Sigmoid colon (tissue), 6 donors: ENCODE measurements at regions not wholly inside any gene's neighbourhood (a gene's known extent, or its start where the extent isn't known, plus 50 kb on each side); places are given as distances from the start of the nearest gene placed in this dataset.

ENCODE experiments used
- DNase-seq: peaks from one replicate; pipeline ENCODE4 v3.0.0-alpha.2; 2019
- H3K27ac ChIP-seq, 4 donors: fragments of 200-600 bp; sonication (generic); one replicate each; pipeline ENCODE4 v1.5.1; 2016 to 2019; ENCODE audit warnings: mild to moderate bottlenecking in 1 of 4
- H3K27me3 ChIP-seq, 3 donors: fragments of 200-600 bp; sonication (generic); one replicate each; pipeline ENCODE4 v1.5.1; 2019; ENCODE audit warnings: mild to moderate bottlenecking in 1 of 3
- H3K36me3 ChIP-seq, 4 donors: fragments of 200-600 bp; sonication (generic); one replicate each; pipeline ENCODE4 v1.5.1; 2016 to 2019
- H3K4me1 ChIP-seq, 4 donors: fragments of 200-600 bp; sonication (generic); one replicate each; pipeline ENCODE4 v1.5.1; 2017 to 2019
- H3K4me3 ChIP-seq, 4 donors: fragments of 200-600 bp; sonication (generic); one replicate each; pipeline ENCODE4 v1.5.1; 2017 to 2019; ENCODE audit warnings: mild to moderate bottlenecking in 2 of 4, moderate library complexity in 1 of 4
- H3K9me3 ChIP-seq, 4 donors: fragments of 200-600 bp in 3 of 4; sonication (generic) in 3 of 4; one replicate each; pipeline versions ENCODE4 v1.5.1 to v1.6.1; 2013 to 2019
- EP300 ChIP-seq, 4 donors: sonication (generic); formaldehyde crosslinking; IDR thresholded peaks; one replicate each; pipeline ENCODE4 v1.6.1; 2017; ENCODE audit warnings: antibody characterized with exemption in 4 of 4
- POLR2A ChIP-seq, 2 donors: fragments of 450-650 bp; IDR thresholded peaks; one replicate each; pipeline ENCODE4 v1.6.1; 2016; ENCODE audit warnings: antibody characterized with exemption in 2 of 2, mild to moderate bottlenecking in 2 of 2, moderate library complexity in 2 of 2
- POLR2AphosphoS5 ChIP-seq, 4 donors: sonication (generic); formaldehyde crosslinking; IDR thresholded peaks; one replicate each; pipeline ENCODE4 v1.6.1; 2017; ENCODE audit warnings: antibody characterized with exemption in 4 of 4
- WGBS, 2 donors: extraction: QIAGEN DNeasy Blood & Tissue Kit; methylation state at CpG; one replicate each; pipeline ENCODE4 v1.1.7; 2013; 5-methylcytosine and 5-hydroxymethylcytosine counted together
- intact Hi-C: fragments of 100-400 bp; cut with DNase I; formaldehyde crosslinking; loops from one replicate; pipeline ENCODE4 v1.15.1; 2023
- TF ChIP-seq, protein P1 (sequence below), 4 experiments: fragments of 450-650 bp in 3 of 4; fragments of 200-600 bp in 1 of 4; IDR thresholded peaks; one replicate each; pipeline ENCODE4 v1.5.1; 2016 to 2019; ENCODE audit warnings: antibody characterized with exemption in 4 of 4, mild to moderate bottlenecking in 3 of 4, moderate library complexity in 2 of 4
- donor health status: healthy with polysubstance abuse.
- donor health status: healthy.

GRCh38 chr3:83902787-83903533 is 1055.8 kb upstream of the CADM2 start:
- DNase-seq: no peak
- H3K27me3 ChIP-seq: no peaks in the 10 kb centered on the region
- intact Hi-C loops: no loop called here
- H3K4me1 ChIP-seq: no peaks in the 10 kb centered on the region
- H3K27ac ChIP-seq: no peak overlapping the region
- no peak for TF ChIP-seq EP300 (IDR thresholded peaks at IDR 0.05)
- TF ChIP-seq POLR2A (IDR thresholded peaks at IDR 0.05): no peak
- TF ChIP-seq, protein P1, sequence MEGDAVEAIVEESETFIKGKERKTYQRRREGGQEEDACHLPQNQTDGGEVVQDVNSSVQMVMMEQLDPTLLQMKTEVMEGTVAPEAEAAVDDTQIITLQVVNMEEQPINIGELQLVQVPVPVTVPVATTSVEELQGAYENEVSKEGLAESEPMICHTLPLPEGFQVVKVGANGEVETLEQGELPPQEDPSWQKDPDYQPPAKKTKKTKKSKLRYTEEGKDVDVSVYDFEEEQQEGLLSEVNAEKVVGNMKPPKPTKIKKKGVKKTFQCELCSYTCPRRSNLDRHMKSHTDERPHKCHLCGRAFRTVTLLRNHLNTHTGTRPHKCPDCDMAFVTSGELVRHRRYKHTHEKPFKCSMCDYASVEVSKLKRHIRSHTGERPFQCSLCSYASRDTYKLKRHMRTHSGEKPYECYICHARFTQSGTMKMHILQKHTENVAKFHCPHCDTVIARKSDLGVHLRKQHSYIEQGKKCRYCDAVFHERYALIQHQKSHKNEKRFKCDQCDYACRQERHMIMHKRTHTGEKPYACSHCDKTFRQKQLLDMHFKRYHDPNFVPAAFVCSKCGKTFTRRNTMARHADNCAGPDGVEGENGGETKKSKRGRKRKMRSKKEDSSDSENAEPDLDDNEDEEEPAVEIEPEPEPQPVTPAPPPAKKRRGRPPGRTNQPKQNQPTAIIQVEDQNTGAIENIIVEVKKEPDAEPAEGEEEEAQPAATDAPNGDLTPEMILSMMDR (IDR thresholded peaks at IDR 0.05): no peak
- no peak for TF ChIP-seq POLR2AphosphoS5 (IDR thresholded peaks at IDR 0.05)
- 63 to 85% methylated on average over 5 of the region's 5 CpGs for WGBS, 2 donors
- no peaks in the 10 kb centered on the region for H3K36me3 ChIP-seq
- H3K9me3 ChIP-seq: no peaks in the 10 kb centered on the region
- no peak overlapping the region for H3K4me3 ChIP-seq

DNA sequence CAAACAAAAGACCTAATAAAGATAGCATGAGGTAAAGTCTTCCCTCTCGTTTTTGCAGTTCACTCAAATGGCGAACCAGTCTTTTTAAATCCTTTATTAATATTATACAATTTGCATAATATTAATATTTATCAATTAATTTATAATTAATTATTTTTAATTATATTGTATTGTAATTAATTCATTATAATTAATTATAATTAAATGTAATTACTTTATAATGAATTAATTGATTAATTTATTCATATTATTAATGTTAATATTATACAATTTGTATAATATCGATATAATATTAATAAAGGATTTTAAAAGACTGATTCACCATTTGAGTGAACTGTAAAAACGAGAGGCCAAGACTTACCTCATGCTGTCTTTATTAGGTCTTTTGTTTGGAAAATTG is 1045.4 kb upstream of the CADM2 start:
- no peak for TF ChIP-seq POLR2A (IDR thresholded peaks at IDR 0.05)
- no peak for TF ChIP-seq POLR2AphosphoS5 (IDR thresholded peaks at IDR 0.05)
- TF ChIP-seq, protein P1 (IDR thresholded peaks at IDR 0.05): no peak
- no peak for TF ChIP-seq EP300 (IDR thresholded peaks at IDR 0.05)
- Histone ChIP-seq H3K27ac (no peak overlapping the region), H3K4me3 (no peak overlapping the region), H3K27me3 (no peaks in the 10 kb centered on the region), H3K9me3 (no peaks in the 10 kb centered on the region), H3K36me3 (no peaks in the 10 kb centered on the region), H3K4me1 (no peaks in the 10 kb centered on the region)
- intact Hi-C loops: no loop called here
- WGBS, 2 donors: 69 to 79% methylated on average over 4 of the region's 4 CpGs
- no peak for DNase-seq

GRCh38 chr3:83926291-83926690 is 1032.5 kb upstream of the CADM2 start:
- H3K9me3 ChIP-seq: peaks cover 0 to 14% (median 12%) of the 10 kb centered on the region in 4 donors
- no peak overlapping the region for H3K27ac ChIP-seq
- no peaks in the 10 kb centered on the region for H3K36me3 ChIP-seq
- DNase-seq: no peak
- no peaks in the 10 kb centered on the region for H3K4me1 ChIP-seq
- TF ChIP-seq POLR2A (IDR thresholded peaks at IDR 0.05) (no peak), EP300 (IDR thresholded peaks at IDR 0.05) (no peak), POLR2AphosphoS5 (IDR thresholded peaks at IDR 0.05) (no peak)
- TF ChIP-seq, protein P1 (IDR thresholded peaks at IDR 0.05): no peak
- no peaks in the 10 kb centered on the region for H3K27me3 ChIP-seq
- H3K4me3 ChIP-seq: no peak overlapping the region
- intact Hi-C loops: no loop called here
- WGBS, 2 donors: 64 to 82% methylated on average over 4 of the region's 4 CpGs

DNA sequence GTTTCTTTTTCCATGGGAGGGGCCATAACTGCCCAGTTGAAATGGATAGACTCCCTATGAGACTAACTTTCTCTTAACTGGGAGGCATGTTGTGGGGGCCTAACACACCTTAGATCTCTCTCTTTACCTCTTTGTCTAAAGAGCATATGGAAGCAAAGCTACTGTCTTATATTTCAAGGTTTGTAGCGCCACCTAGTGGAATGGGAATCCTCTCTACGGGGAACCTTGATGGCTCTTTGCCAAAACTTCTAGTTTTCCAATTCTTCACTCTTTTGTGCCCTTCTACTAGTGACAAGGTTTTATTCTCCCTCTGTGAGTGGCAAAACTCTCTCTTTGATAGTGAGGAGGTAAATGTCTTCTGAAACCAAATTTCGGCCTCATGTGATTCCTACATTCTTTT is 1030.4 kb upstream of the CADM2 start:
- Histone ChIP-seq H3K36me3 (no peaks in the 10 kb centered on the region), H3K27ac (no peak overlapping the region), H3K27me3 (no peaks in the 10 kb centered on the region), H3K4me3 (no peak overlapping the region), H3K4me1 (no peaks in the 10 kb centered on the region), H3K9me3 (peaks cover 0 to 14% (median 12%) of the 10 kb centered on the region in 4 donors)
- WGBS, 2 donors: 63 to 68% methylated on average over 3 of the region's 3 CpGs
- intact Hi-C loops: no loop called here
- TF ChIP-seq POLR2A (IDR thresholded peaks at IDR 0.05) (no peak), POLR2AphosphoS5 (IDR thresholded peaks at IDR 0.05) (no peak), EP300 (IDR thresholded peaks at IDR 0.05) (no peak)
- TF ChIP-seq, protein P1 (IDR thresholded peaks at IDR 0.05): no peak
- DNase-seq: no peak

GRCh38 chr3:83928903-83929302 is 1029.9 kb upstream of the CADM2 start:
- Histone ChIP-seq H3K27ac (no peak overlapping the region), H3K27me3 (no peaks in the 10 kb centered on the region), H3K4me3 (no peak overlapping the region), H3K36me3 (no peaks in the 10 kb centered on the region), H3K4me1 (no peaks in the 10 kb centered on the region), H3K9me3 (peaks cover 0 to 14% (median 12%) of the 10 kb centered on the region in 4 donors)
- TF ChIP-seq POLR2AphosphoS5 (IDR thresholded peaks at IDR 0.05) (no peak), EP300 (IDR thresholded peaks at IDR 0.05) (no peak), POLR2A (IDR thresholded peaks at IDR 0.05) (no peak)
- TF ChIP-seq, protein P1 (IDR thresholded peaks at IDR 0.05): no peak
- intact Hi-C loops: no loop called here
- 85 to 87% methylated on average over 2 of the region's 2 CpGs for WGBS, 2 donors
- no peak for DNase-seq
